GM13977 (cell line): ENCODE measurements at regions not wholly inside any gene's neighbourhood (a gene's known extent, or its start where the extent isn't known, plus 50 kb on each side); places are given as distances from the start of the nearest gene placed in this dataset.

Experiments used
- DNase-seq: peaks from one replicate; pipeline ENCODE4 v3.0.0; 2012; ENCODE audit warnings: low spot score
- in situ Hi-C: fragments of 300-500 bp; cut with MboI; formaldehyde crosslinking; loops from one replicate; pipeline ENCODE4 v1.12.0; 2022; ENCODE audit warnings: low sequenced_read_pairs, low pct_unique_long_range_greater_than_20kb, mixed read lengths, inconsistent platforms; ENCODE audit not compliant: unreplicated experiment
- TF ChIP-seq, protein P1 (sequence below): IDR thresholded peaks from 2 replicates; pipeline ENCODE4 v1.5.1; 2012; ENCODE audit warnings: mild to moderate bottlenecking, control low read depth; ENCODE audit not compliant: insufficient read depth; ENCODE audit errors: extremely low read depth, missing control alignments

- TF ChIP-seq, protein P1, sequence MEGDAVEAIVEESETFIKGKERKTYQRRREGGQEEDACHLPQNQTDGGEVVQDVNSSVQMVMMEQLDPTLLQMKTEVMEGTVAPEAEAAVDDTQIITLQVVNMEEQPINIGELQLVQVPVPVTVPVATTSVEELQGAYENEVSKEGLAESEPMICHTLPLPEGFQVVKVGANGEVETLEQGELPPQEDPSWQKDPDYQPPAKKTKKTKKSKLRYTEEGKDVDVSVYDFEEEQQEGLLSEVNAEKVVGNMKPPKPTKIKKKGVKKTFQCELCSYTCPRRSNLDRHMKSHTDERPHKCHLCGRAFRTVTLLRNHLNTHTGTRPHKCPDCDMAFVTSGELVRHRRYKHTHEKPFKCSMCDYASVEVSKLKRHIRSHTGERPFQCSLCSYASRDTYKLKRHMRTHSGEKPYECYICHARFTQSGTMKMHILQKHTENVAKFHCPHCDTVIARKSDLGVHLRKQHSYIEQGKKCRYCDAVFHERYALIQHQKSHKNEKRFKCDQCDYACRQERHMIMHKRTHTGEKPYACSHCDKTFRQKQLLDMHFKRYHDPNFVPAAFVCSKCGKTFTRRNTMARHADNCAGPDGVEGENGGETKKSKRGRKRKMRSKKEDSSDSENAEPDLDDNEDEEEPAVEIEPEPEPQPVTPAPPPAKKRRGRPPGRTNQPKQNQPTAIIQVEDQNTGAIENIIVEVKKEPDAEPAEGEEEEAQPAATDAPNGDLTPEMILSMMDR: no peak
- in situ Hi-C loops: no loop called here
- no peak for DNase-seq
Measured at GRCh38 chr6:164258421-164258820, 843.9 kb downstream of the QKI start.

GRCh38 chr6:164252948-164253347 is 838.4 kb downstream of the QKI start:
- in situ Hi-C loops: no loop called here
- DNase-seq: no peak
- TF ChIP-seq, protein P1: no peak

DNA sequence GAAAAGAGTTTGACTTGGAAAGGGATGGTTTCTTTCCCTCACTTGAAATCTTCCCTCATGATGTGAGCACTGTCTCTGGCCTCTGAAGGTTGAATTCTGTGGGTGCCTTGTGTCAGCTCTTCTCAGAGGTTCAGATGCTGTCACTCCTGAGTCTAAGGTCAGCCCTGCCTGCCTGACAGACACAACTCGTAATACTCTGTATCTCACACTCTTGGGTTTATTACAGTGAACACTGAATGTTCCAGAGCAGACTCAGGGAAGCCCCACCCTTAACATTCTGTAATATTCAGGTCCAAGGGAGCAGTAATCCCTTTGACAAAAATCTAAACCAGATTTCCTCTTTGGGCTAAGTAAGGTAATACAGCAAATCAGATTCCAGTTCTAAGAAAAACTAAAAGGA is 837.8 kb downstream of the QKI start:
- no peak for DNase-seq
- TF ChIP-seq, protein P1: no peak
- in situ Hi-C loops: no loop called here

GRCh38 chr6:164247106-164247505 is 832.6 kb downstream of the QKI start:
- DNase-seq: no peak
- TF ChIP-seq, protein P1: no peak
- in situ Hi-C loops: no loop called here

DNA sequence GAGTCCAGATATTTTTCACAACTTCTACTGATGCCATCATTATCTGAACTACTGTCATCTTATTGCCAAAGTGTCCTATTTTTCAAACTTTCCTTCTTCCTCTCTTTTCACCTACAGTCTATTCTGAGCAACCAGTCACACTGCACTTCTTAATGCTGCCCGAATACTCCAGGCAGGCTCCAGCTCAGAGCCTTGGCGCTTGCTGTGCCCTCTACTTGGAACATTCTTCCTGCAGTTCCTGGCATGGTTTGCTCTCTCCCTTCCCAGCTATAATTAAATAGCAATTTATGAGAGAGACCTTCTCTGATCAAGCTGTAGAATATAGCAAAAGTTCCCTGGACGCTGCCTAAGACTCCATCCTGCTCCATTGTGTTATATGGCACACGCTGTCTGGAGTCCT is 831.6 kb downstream of the QKI start:
- in situ Hi-C loops: no loop called here
- TF ChIP-seq, protein P1: no peak
- DNase-seq: no peak

GRCh38 chr6:164243949-164244348 is 829.4 kb downstream of the QKI start:
- TF ChIP-seq, protein P1: no peak
- in situ Hi-C loops: no loop called here
- DNase-seq: no peak
